T-helper 2 cell treated with Interferon-gamma antibody and Interleukin-4, amounts not matched to agents 5 μg/mL and 100 μg/mL, for 36 hours (primary cell): ENCODE measurements at regions not wholly inside any gene's neighbourhood (a gene's known extent, or its start where the extent isn't known, plus 50 kb on each side); places are given as distances from the start of the nearest gene placed in this dataset.
"Not testable (repeated sequence)": the region's sequence is repeated elsewhere in the genome, so short reads cannot be mapped to it uniquely, and the experiment has no call there.

Experiments
- DNase-seq: peaks from one replicate; pipeline ENCODE4 v3.0.0; 2021; ENCODE audit warnings: low spot score
- H3K27ac Mint-ChIP-seq: one replicate; pipeline ENCODE4 v1.8.0; 2021; ENCODE audit warnings: mild to moderate bottlenecking, mixed read lengths
- H3K27me3 Mint-ChIP-seq: one replicate; pipeline ENCODE4 v1.8.0; 2021; ENCODE audit warnings: low read depth, mixed read lengths
- H3K36me3 Mint-ChIP-seq: one replicate; pipeline ENCODE4 v1.8.0; 2021; ENCODE audit warnings: low read depth, mixed read lengths
- H3K4me1 Mint-ChIP-seq: one replicate; pipeline ENCODE4 v1.8.0; 2021; ENCODE audit warnings: low read depth, mixed read lengths
- H3K4me3 Mint-ChIP-seq: one replicate; pipeline ENCODE4 v1.8.0; 2022; ENCODE audit warnings: mild to moderate bottlenecking, moderate library complexity, mixed read lengths
- H3K9me3 Mint-ChIP-seq: one replicate; pipeline ENCODE4 v1.8.0; 2021; ENCODE audit warnings: mixed read lengths

DNA sequence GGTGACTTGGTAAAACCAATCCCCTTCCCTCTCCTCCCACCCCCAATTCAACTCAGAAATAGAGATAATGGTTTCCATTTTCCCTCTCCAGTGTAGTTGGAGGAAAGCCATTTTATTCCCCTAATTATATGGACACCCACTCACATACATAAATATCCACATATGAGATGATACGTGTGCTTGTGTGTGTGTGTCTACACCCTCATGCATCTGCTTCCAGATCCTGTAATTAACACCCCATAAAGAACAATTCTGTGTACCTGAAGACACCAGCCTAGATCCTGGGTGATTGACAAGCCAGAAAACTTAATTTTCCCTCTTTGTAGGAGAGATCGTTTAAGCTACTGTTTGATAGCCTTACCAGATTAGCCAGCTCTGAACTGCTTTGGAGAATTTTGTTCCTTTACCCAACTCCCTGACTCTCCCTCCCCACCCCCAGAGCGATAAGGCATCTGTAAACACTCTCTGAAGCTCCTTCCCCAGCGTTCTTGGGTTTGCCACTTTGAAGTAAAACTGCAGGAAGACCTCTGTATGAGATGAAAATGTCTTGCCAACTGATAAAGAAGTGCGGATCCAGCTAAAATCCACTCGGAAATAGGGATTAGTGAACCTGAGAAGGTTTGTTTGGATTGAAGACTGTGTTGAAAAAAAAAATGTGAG, 175.7 kb downstream of the RGS9 start:
- Mint-ChIP-seq H3K27ac (no peak overlapping the region), H3K4me3 (no peak overlapping the region), H3K36me3 (no peaks in the 10 kb centered on the region), H3K27me3 (peaks cover 44% of the 10 kb centered on the region), H3K4me1 (peaks cover 12% of the 10 kb centered on the region), H3K9me3 (no peaks in the 10 kb centered on the region)
- no peak for DNase-seq

DNA sequence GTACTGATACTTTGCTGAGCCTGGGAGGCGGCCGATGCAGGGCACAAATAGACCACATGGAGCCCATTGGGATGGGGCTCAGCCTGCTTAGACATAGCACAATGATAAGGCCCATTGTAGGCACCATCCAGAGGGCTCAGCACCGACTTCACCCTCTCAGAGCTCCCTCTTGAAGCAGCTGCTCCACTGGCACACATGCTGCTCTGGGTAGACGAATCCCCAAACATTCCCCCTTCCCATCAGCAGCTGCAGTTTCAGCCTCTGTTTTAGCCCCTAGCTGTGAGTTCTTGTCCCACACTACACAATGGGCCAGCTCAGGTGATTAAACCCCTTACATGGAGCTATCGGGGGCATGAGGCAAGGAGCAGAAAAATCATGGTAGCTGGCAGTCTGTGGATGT, 174.1 kb downstream of the RGS9 start:
- Mint-ChIP-seq H3K36me3 (no peaks in the 10 kb centered on the region), H3K4me1 (peaks cover 8% of the 10 kb centered on the region), H3K9me3 (no peaks in the 10 kb centered on the region), H3K27ac (no peak overlapping the region), H3K27me3 (peaks cover 45% of the 10 kb centered on the region), H3K4me3 (no peak overlapping the region)
- DNase-seq = no peak

DNA sequence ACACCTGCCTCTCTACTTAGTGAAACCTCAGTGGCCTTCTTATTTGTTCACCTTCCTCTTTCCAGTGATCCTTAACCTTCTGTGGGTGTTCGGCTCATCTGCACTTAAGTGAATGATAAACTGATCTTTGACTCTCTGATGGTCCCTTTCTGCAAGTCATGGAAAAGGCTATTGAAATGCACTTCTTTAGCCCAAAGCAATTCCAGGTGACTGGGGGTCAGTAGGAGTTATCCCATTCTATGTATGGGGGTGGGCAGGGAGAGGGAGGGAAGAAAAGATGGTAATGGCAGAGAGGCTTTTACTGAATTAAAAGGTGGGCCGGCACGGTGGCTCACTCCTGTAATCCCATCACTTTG, 170.8 kb downstream of the RGS9 start:
- Mint-ChIP-seq H3K9me3 (no peaks in the 10 kb centered on the region), H3K36me3 (no peaks in the 10 kb centered on the region), H3K4me3 (no peak overlapping the region)

DNA sequence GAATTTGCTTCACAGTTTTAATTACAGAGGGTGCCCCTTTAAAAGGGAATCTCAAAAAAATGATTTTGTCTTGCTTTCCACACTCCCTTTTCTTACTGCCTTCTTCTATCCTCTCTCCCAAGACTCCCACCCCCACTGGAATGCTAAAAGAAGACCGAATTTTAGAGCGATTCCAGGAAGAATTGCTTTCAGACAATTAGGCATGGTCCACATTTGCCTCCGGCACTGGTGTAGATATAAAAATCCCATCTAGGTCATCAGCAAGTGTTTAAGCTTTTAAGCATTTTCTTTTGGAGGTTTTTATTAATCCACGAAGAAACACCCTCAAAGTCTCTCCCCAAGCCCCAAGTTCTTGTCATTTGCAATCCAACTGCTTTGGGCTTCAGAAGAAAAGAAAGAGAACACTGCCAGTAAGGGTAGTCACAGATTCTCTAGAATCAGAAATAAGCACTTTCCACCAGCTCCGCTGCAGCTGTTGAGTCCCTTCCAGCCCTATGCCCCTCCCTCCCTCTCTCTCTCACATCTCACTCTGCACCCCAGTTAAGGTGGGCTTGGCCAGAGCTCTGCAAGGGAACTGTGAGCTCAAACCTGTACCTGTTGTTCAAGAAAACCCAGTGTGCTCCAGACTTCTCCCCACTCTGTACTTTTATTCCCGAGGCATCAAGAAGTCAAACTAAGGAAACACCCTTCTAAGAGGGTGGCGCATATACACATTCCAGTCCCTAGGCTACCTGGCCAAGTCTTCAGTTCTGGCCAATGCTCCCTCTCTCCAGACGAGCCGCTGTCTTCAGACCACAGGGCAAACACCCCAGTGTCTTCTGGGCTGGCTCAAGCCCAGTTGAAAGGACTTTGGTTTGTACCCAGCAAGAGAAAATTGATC, 170.2 kb downstream of the RGS9 start:
- no peak for DNase-seq
- no peaks in the 10 kb centered on the region for H3K9me3 Mint-ChIP-seq
- no peak overlapping the region for H3K27ac Mint-ChIP-seq
- H3K4me3 Mint-ChIP-seq = no peak overlapping the region
- H3K4me1 Mint-ChIP-seq = no peaks in the 10 kb centered on the region
- H3K36me3 Mint-ChIP-seq = no peaks in the 10 kb centered on the region
- peaks cover 30% of the 10 kb centered on the region for H3K27me3 Mint-ChIP-seq

More for the DNA sequence above, 170.8 kb downstream of the RGS9 start:
- Mint-ChIP-seq H3K27me3 (peaks cover 32% of the 10 kb centered on the region), H3K27ac (no peak overlapping the region), H3K4me1 (peaks cover 3% of the 10 kb centered on the region)
- DNase-seq = no peak

DNA sequence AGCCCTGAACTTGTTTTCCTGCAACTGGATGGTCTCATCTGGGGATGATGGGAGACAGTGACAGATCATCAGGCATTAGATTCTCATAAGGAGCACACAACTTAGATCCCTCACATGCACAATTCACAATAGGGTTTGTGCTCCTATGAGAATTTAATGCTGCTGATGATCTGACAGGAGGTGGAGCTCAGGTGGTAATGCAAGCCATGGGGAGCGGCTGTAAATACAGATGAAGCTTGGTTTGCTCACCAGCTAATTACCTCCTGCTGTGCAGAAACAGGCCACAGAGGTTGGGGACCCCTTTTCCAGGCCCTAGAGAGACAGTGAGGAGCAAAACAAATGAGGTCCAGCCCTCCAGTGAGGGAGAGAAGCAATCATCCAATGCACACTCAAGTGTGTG, 168.6 kb downstream of the RGS9 start:
- Mint-ChIP-seq H3K27ac (no peak overlapping the region), H3K27me3 (peaks cover 20% of the 10 kb centered on the region), H3K4me3 (no peak overlapping the region), H3K4me1 (no peaks in the 10 kb centered on the region), H3K9me3 (no peaks in the 10 kb centered on the region), H3K36me3 (no peaks in the 10 kb centered on the region)
- no peak for DNase-seq

DNA sequence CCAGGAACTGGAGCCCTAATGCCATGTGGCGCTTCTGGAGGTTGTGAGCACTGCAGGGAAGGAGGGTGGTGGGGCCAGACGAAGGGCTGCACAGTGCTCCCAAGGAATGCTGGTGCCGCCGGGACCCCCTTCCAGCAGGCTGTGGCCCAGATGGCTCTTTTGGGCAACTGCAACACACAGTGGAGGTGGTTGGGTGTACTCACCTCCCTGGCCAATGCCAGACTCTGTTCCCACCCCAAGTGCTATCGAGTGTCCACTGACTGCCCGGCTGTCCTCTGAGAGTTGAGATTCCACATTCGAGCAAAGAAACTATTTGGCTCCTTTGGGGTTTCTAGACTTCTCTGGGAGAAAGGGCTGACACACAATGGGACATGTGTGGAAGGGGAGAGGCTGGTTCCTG, 167.9 kb downstream of the RGS9 start:
- no peaks in the 10 kb centered on the region for H3K4me1 Mint-ChIP-seq
- H3K27me3 Mint-ChIP-seq = peaks cover 16% of the 10 kb centered on the region
- no peak for DNase-seq
- no peaks in the 10 kb centered on the region for H3K36me3 Mint-ChIP-seq
- H3K9me3 Mint-ChIP-seq = no peaks in the 10 kb centered on the region
- H3K27ac Mint-ChIP-seq = no peak overlapping the region
- H3K4me3 Mint-ChIP-seq = no peak overlapping the region

DNA sequence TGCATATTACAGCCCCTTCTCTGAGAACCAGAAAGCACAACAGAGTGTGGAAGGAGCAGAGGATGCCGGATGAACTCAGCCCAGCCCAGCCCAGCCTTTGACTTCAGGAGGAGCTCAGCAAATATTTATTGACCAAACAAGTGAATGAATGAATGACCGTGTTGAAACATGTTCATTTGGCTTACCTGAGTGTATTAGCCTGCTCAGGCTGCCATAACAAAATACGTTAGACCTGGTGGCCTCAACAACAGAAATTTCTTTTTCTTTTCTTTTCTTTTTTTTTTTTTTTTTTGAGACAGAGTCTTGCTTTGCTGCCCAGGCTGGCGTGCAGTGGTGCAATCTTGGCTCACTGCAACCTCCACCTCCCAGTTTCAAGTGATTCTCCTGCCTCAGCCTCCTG, 164.7 kb downstream of the RGS9 start:
- not testable (repeated sequence) for H3K4me1 Mint-ChIP-seq, DNase-seq, H3K27ac Mint-ChIP-seq, H3K36me3 Mint-ChIP-seq, H3K4me3 Mint-ChIP-seq, H3K9me3 Mint-ChIP-seq
- H3K27me3 Mint-ChIP-seq = peaks cover 20% of the 10 kb centered on the region

DNA sequence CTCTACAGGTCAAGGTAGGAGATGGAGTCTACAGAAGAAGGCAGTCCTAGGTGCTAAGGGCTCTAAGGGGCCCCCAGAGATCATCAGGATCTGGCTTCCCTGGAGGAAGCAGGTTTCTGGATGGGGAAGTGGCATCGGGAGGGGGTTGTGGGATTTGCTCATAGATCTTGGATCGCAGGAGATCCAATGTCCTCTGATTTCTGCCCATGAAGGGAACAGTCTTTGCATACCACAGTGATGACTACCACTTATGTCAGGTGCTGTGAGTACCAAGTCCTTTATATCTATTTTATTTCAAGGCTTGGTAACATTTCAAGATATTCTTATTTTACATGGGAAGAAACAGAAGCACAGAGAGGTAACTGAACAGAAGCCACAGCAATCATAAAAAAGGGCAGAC, 164.0 kb downstream of the RGS9 start:
- no peak for DNase-seq
- Mint-ChIP-seq H3K27ac (no peak overlapping the region), H3K36me3 (no peaks in the 10 kb centered on the region), H3K4me3 (no peak overlapping the region), H3K4me1 (no peaks in the 10 kb centered on the region), H3K27me3 (peaks cover 17% of the 10 kb centered on the region), H3K9me3 (no peaks in the 10 kb centered on the region)

DNA sequence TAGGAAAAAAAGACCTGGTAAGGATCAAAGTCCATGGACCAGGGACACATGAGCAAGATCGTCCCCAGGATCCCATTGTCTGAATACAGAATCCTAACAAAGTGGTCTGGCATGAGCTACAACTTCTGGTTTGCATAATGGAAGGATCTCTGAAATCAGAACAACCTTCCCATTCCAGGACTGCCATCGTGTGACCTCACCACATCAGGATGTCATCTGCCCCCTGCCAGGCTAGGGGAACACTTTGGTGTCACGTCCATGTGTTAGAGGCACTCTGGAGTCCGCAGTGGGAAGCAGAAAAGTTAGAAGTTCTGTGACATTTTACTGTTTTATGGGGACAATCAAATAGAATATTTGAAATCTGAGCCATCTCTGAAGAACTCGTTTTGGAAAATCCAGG, 160.7 kb downstream of the RGS9 start:
- DNase-seq = no peak
- H3K27ac Mint-ChIP-seq = no peak overlapping the region
- no peaks in the 10 kb centered on the region for H3K36me3 Mint-ChIP-seq
- H3K27me3 Mint-ChIP-seq = peaks cover 18% of the 10 kb centered on the region
- no peak overlapping the region for H3K4me3 Mint-ChIP-seq
- no peaks in the 10 kb centered on the region for H3K9me3 Mint-ChIP-seq
- H3K4me1 Mint-ChIP-seq = peaks cover 2% of the 10 kb centered on the region

DNA sequence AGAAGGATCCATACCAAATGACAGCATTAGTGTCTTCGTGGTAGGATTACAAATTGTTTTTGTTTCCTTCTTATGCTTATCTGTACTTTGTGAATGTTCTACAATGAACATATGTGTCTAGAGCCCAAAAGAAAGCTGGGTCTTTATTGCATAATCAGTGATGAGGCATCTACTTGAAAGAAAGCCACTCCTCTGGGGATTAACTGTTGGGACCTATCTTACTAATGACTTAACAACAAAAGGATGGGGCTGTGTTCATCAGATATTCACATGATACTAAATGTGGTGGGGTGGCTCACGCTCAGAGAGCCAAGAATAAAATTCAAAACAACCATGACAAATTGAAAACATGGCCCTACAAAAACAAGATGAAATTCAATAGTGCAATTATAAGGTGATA, 160.2 kb downstream of the RGS9 start:
- Mint-ChIP-seq H3K4me1 (peaks cover 2% of the 10 kb centered on the region), H3K27ac (no peak overlapping the region), H3K36me3 (no peaks in the 10 kb centered on the region), H3K27me3 (peaks cover 15% of the 10 kb centered on the region), H3K4me3 (no peak overlapping the region), H3K9me3 (no peaks in the 10 kb centered on the region)
- DNase-seq = no peak

DNA sequence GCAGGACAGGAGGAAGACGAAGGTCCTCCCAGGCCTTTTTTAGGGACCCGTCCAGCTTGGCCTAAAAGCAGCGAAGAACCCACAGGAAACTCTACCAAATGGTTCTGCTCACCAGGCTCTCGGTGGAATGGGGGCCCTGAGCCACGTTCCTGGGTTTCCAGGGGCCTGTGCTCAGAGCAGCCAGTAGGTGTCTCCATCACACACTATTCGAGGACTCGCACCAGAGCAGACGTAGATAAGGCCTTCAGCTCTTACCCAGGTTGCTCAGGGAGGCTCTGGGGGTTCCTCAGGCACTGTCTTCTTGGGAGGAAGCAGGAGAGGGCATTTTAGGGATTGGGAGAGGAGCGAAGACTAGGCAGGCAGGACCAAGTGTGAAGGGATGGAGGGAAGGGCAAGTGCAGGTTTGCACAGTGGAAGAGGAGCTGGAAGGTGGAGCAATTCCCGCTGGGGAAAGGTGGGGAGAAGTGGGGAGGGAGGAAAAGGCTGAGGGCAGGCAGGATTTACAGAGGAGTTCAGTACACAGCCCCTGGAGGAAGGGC, 157.1 kb downstream of the RGS9 start:
- Mint-ChIP-seq H3K4me3 (no peak overlapping the region), H3K4me1 (peaks cover 8% of the 10 kb centered on the region), H3K9me3 (no peaks in the 10 kb centered on the region), H3K27ac (no peak overlapping the region), H3K27me3 (peaks cover 9% of the 10 kb centered on the region), H3K36me3 (no peaks in the 10 kb centered on the region)
- peak; percentile 41 for DNase-seq

DNA sequence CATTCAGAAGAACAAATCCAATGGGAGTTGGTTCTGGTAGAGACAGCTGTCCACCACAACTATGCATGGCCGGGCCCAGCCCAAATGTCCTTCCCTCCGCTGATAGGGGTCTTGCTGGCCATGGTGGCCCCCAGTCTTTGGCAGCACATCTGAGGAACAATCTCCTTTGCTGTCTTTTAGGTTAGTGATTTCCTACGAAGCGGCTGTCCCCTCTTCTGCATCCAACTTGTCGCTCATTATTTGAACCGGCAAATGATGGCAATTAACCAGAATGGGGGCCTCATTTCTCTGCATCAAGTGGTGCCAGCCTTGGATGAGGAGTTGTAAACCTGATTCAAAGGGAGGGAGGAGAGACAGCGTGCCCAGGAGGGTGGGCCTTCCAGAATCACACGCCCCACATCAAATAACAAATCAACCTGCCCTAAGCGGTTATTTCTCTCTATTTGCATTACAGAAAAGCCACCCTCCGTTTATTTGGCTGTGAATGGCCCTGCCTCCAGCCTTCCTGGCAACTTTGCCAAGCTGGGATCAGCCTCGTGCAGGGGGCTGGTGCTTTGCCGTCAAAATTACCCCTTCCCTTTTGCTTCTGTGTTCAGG, 156.5 kb downstream of the RGS9 start:
- Mint-ChIP-seq H3K9me3 (no peaks in the 10 kb centered on the region), H3K4me1 (peaks cover 8% of the 10 kb centered on the region), H3K27me3 (peaks cover 9% of the 10 kb centered on the region), H3K4me3 (no peak overlapping the region), H3K27ac (no peak overlapping the region), H3K36me3 (no peaks in the 10 kb centered on the region)
- no peak for DNase-seq

DNA sequence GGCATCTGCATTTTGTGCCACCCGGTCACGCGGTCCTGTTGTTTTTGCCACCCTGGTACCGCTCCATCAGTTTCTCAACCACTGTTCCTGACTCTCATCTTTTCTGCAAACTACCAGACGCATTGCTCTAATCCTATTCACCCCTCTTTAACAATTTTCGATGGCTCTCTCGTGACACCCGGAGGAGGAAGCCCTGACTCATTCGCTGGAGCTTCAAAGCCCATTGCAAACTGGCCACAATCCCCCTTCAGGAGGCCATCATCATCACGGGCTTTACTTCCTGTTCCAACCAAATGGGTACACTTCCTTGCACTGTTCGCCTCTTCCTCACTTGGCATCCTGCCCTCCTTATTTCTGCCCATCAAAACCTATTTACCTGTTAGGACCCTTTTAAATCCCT, 155.3 kb downstream of the RGS9 start:
- H3K27ac Mint-ChIP-seq = no peak overlapping the region
- H3K27me3 Mint-ChIP-seq = peaks cover 10% of the 10 kb centered on the region
- H3K4me3 Mint-ChIP-seq = no peak overlapping the region
- H3K9me3 Mint-ChIP-seq = no peaks in the 10 kb centered on the region
- peaks cover 8% of the 10 kb centered on the region for H3K4me1 Mint-ChIP-seq
- no peaks in the 10 kb centered on the region for H3K36me3 Mint-ChIP-seq
- no peak for DNase-seq

DNA sequence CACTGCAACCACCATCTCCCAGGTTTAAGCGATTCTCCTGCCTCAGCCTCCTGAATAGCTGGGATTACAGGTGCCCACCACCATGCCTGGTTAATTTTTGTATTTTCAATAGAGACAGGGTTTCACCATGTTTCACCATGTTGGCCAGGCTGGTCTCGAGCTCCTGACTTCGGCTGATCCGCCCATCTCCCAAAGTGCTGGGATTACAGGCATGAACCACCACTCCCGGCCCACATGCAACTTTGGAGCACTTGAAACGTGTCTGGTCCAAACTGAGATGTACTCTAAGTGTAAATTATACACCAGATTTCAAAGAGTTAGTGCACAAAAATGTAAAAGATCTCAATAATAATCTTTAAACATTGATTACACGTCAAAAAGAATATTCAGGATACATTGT, 154.1 kb downstream of the RGS9 start:
- H3K27ac Mint-ChIP-seq, H3K9me3 Mint-ChIP-seq, DNase-seq, H3K4me1 Mint-ChIP-seq, H3K27me3 Mint-ChIP-seq, H3K4me3 Mint-ChIP-seq, H3K36me3 Mint-ChIP-seq: not testable (repeated sequence)
